ENCODE measurements at regions not wholly inside any gene's neighbourhood (a gene's known extent, or its start where the extent isn't known, plus 50 kb on each side); places are given as distances from the start of the nearest gene placed in this dataset.

GRCh38 chr11:82043316-82043715, 690.3 kb downstream of the FAM181B start:
- Histone ChIP-seq H3K27ac (ENCODE audit: low read depth, low read length, poor library complexity, severe bottlenecking) (no peak overlapping the region), H3K36me3 (ENCODE audit: insufficient read depth, low read length) (no peaks in the 10 kb centered on the region), H3K27me3 (ENCODE audit: insufficient read depth, low read length) (no peaks in the 10 kb centered on the region), H3K4me2 (ENCODE audit: low read length) (no peak overlapping the region), H3F3A (ENCODE audit: insufficient read depth, low read length) (no peaks in the 10 kb centered on the region), H2AFZ (ENCODE audit: low read length) (no peak overlapping the region), H3K4me3 (ENCODE audit: low read depth, low read length, poor library complexity, severe bottlenecking) (no peak overlapping the region), H3K79me2 (ENCODE audit: insufficient read depth, low read length) (no peaks in the 10 kb centered on the region), H3K9ac (ENCODE audit: low read length) (no peak overlapping the region), H3K9me2 (ENCODE audit: low read depth, low read length) (no peaks in the 10 kb centered on the region), H3K4me1 (ENCODE audit: insufficient read depth, low read length, severe bottlenecking) (no peaks in the 10 kb centered on the region), H3K9me3 (ENCODE audit: low read length) (no peaks in the 10 kb centered on the region), H4K20me1 (ENCODE audit: insufficient read depth, low read length) (no peaks in the 10 kb centered on the region)
- TF ChIP-seq CTCF (IDR thresholded peaks at IDR 0.05; ENCODE audit: low read length) (no peak), EZH2 (IDR thresholded peaks at IDR 0.05; ENCODE audit: borderline replicate concordance, low read length) (no peak)

- no peaks in the 10 kb centered on the region for H3K9me3 ChIP-seq (ENCODE audit: low read length)
- H3K27me3 ChIP-seq (ENCODE audit: insufficient read depth, low read length) = no peaks in the 10 kb centered on the region
- H3K36me3 ChIP-seq (ENCODE audit: insufficient read depth, low read length) = no peaks in the 10 kb centered on the region
- H3K27ac ChIP-seq (ENCODE audit: low read depth, low read length, poor library complexity, severe bottlenecking) = no peak overlapping the region
- no peaks in the 10 kb centered on the region for H3F3A ChIP-seq (ENCODE audit: insufficient read depth, low read length)
- H3K4me3 ChIP-seq (ENCODE audit: low read depth, low read length, poor library complexity, severe bottlenecking) = no peak overlapping the region
- TF ChIP-seq CTCF (IDR thresholded peaks at IDR 0.05; ENCODE audit: low read length) = no peak
- no peak for TF ChIP-seq EZH2 (IDR thresholded peaks at IDR 0.05; ENCODE audit: borderline replicate concordance, low read length)
- no peaks in the 10 kb centered on the region for H3K4me1 ChIP-seq (ENCODE audit: insufficient read depth, low read length, severe bottlenecking)
- H3K4me2 ChIP-seq (ENCODE audit: low read length) = no peak overlapping the region
- H3K79me2 ChIP-seq (ENCODE audit: insufficient read depth, low read length) = no peaks in the 10 kb centered on the region
- no peaks in the 10 kb centered on the region for H3K9me2 ChIP-seq (ENCODE audit: low read depth, low read length)
- H2AFZ ChIP-seq (ENCODE audit: low read length) = no peak overlapping the region
- H3K9ac ChIP-seq (ENCODE audit: low read length) = no peak overlapping the region
- no peaks in the 10 kb centered on the region for H4K20me1 ChIP-seq (ENCODE audit: insufficient read depth, low read length)
Observed at GRCh38 chr11:82041764-82042163, 691.9 kb downstream of the FAM181B start.

GRCh38 chr11:82038154-82038553, 695.5 kb downstream of the FAM181B start:
- H3K27ac ChIP-seq (ENCODE audit: low read depth, low read length, poor library complexity, severe bottlenecking) = no peak overlapping the region
- H4K20me1 ChIP-seq (ENCODE audit: insufficient read depth, low read length) = no peaks in the 10 kb centered on the region
- H3K9me2 ChIP-seq (ENCODE audit: low read depth, low read length) = no peaks in the 10 kb centered on the region
- H3K9ac ChIP-seq (ENCODE audit: low read length) = no peak overlapping the region
- H3K4me1 ChIP-seq (ENCODE audit: insufficient read depth, low read length, severe bottlenecking) = no peaks in the 10 kb centered on the region
- no peaks in the 10 kb centered on the region for H3K27me3 ChIP-seq (ENCODE audit: insufficient read depth, low read length)
- no peak overlapping the region for H3K4me2 ChIP-seq (ENCODE audit: low read length)
- no peaks in the 10 kb centered on the region for H3K9me3 ChIP-seq (ENCODE audit: low read length)
- no peak overlapping the region for H3K4me3 ChIP-seq (ENCODE audit: low read depth, low read length, poor library complexity, severe bottlenecking)
- no peaks in the 10 kb centered on the region for H3K79me2 ChIP-seq (ENCODE audit: insufficient read depth, low read length)
- TF ChIP-seq CTCF (IDR thresholded peaks at IDR 0.05; ENCODE audit: low read length) (peak; percentile 13; the same call in 1 of the 2 replicates), EZH2 (IDR thresholded peaks at IDR 0.05; ENCODE audit: borderline replicate concordance, low read length) (no peak)
- H3K36me3 ChIP-seq (ENCODE audit: insufficient read depth, low read length) = no peaks in the 10 kb centered on the region
- H2AFZ ChIP-seq (ENCODE audit: low read length) = no peak overlapping the region
- H3F3A ChIP-seq (ENCODE audit: insufficient read depth, low read length) = no peaks in the 10 kb centered on the region

Data from OCI-LY1 (cell line).